HG02970 (cell line): ENCODE measurements at regions not wholly inside any gene's neighbourhood (a gene's known extent, or its start where the extent isn't known, plus 50 kb on each side); places are given as distances from the start of the nearest gene placed in this dataset.

ENCODE experiments used
- ATAC-seq: cut with Tn5 transposase; IDR thresholded peaks from one replicate; pipeline ENCODE4 v1.9.1; 2021; ENCODE audit warnings: mild to moderate bottlenecking, moderate library complexity, moderate number of reproducible peaks; ENCODE audit not compliant: unreplicated experiment, low FRiP score

- ATAC-seq: no peak
Measured at GRCh38 chr5:158313027-158313732, 454.2 kb upstream of the CLINT1 start.

- ATAC-seq: no peak
Measured at GRCh38 chr5:158309088-158309807, 450.3 kb upstream of the CLINT1 start.

- ATAC-seq: no peak
Measured at GRCh38 chr5:158308429-158309025, 449.6 kb upstream of the CLINT1 start.

- ATAC-seq: no peak
Measured at GRCh38 chr5:158305861-158306260, 446.9 kb upstream of the CLINT1 start.

GRCh38 chr5:158304607-158305006, 445.7 kb upstream of the CLINT1 start:
- no peak for ATAC-seq

GRCh38 chr5:158303883-158304282, 444.9 kb upstream of the CLINT1 start:
- no peak for ATAC-seq

- ATAC-seq: no peak
Measured at GRCh38 chr5:158303275-158303674, 444.3 kb upstream of the CLINT1 start.

GRCh38 chr5:158302029-158302428, 443.1 kb upstream of the CLINT1 start:
- no peak for ATAC-seq

GRCh38 chr5:158301186-158301585, 442.2 kb upstream of the CLINT1 start:
- ATAC-seq: no peak

- no peak for ATAC-seq
Measured at GRCh38 chr5:158300256-158300655, 441.3 kb upstream of the CLINT1 start.

- no peak for ATAC-seq
Measured at GRCh38 chr5:158297002-158297527, 438.1 kb upstream of the CLINT1 start.

- ATAC-seq: no peak
Measured at GRCh38 chr5:158294701-158295100, 435.8 kb upstream of the CLINT1 start.

- ATAC-seq: no peak
Measured at GRCh38 chr5:158292981-158293380, 434.0 kb upstream of the CLINT1 start.

GRCh38 chr5:158289967-158290366, 431.0 kb upstream of the CLINT1 start:
- ATAC-seq: no peak

GRCh38 chr5:158288272-158288657, 429.3 kb upstream of the CLINT1 start:
- no peak for ATAC-seq

- ATAC-seq: no peak
Measured at GRCh38 chr5:158287643-158288271, 428.8 kb upstream of the CLINT1 start.

GRCh38 chr5:158286827-158287226, 427.9 kb upstream of the CLINT1 start:
- no peak for ATAC-seq

GRCh38 chr5:158285698-158286097, 426.8 kb upstream of the CLINT1 start:
- no peak for ATAC-seq

GRCh38 chr5:158284242-158284641, 425.3 kb upstream of the CLINT1 start:
- ATAC-seq: no peak

GRCh38 chr5:158283397-158283796, 424.5 kb upstream of the CLINT1 start:
- ATAC-seq: no peak
